ENCODE measurements at regions not wholly inside any gene's neighbourhood (a gene's known extent, or its start where the extent isn't known, plus 50 kb on each side); places are given as distances from the start of the nearest gene placed in this dataset.

GRCh38 chr12:24328261-24328660, 378.8 kb upstream of the SOX5 start:
- no peak for TF ChIP-seq CTCF (IDR thresholded peaks at IDR 0.05 in 2 of 3, conservative IDR thresholded peaks at IDR 0.05 in 1 of 3; ENCODE audit: insufficient read depth in 2 of 3, low read depth in 1 of 3, low read length in 3 of 3)
- no peak for TF ChIP-seq ETS1 (conservative IDR thresholded peaks at IDR 0.05; ENCODE audit: control insufficient read depth, low read depth, low read length)
- no peak for TF ChIP-seq FOS (IDR thresholded peaks at IDR 0.05; ENCODE audit: extremely low read depth, insufficient read length)
- TF ChIP-seq ZC3H11A (IDR thresholded peaks at IDR 0.05; ENCODE audit: low read depth, low read length): no peak
- TF ChIP-seq RCOR1 (IDR thresholded peaks at IDR 0.05; ENCODE audit: borderline replicate concordance in 1 of 2, low read depth in 2 of 2, low read length in 2 of 2): no peak
- no peak for TF ChIP-seq XRCC5 (IDR thresholded peaks at IDR 0.05; ENCODE audit: low read depth, low read length)
